GM10266 (cell line): ENCODE measurements at regions not wholly inside any gene's neighbourhood (a gene's known extent, or its start where the extent isn't known, plus 50 kb on each side); places are given as distances from the start of the nearest gene placed in this dataset.

ENCODE experiments used
- DNase-seq: peaks from one replicate; pipeline ENCODE4 v3.0.0; 2012; ENCODE audit errors: extremely low spot score
- CTCF ChIP-seq: IDR thresholded peaks from 2 replicates; pipeline ENCODE4 v1.5.1; 2012; ENCODE audit warnings: mild to moderate bottlenecking, low read depth; ENCODE audit not compliant: control insufficient read depth, insufficient read depth; ENCODE audit errors: missing control alignments

GRCh38 chr1:239587574-239588369 lies 201.4 kb downstream of the CHRM3 start:
- no peak for TF ChIP-seq CTCF
- no peak for DNase-seq

- no peak for DNase-seq
- TF ChIP-seq CTCF: no peak
These were observed 204.2 kb downstream of the CHRM3 start for GRCh38 chr1:239590556-239590955.

GRCh38 chr1:239593527-239593926 lies 207.2 kb downstream of the CHRM3 start:
- TF ChIP-seq CTCF: no peak
- no peak for DNase-seq

GRCh38 chr1:239600588-239600987 lies 214.2 kb downstream of the CHRM3 start:
- no peak for TF ChIP-seq CTCF

GRCh38 chr1:239601108-239601507 lies 214.7 kb downstream of the CHRM3 start:
- TF ChIP-seq CTCF: no peak
- no peak for DNase-seq

More at GRCh38 chr1:239600588-239600987, 214.2 kb downstream of the CHRM3 start:
- no peak for DNase-seq

- TF ChIP-seq CTCF: no peak
- no peak for DNase-seq
These were observed 217.2 kb downstream of the CHRM3 start for GRCh38 chr1:239603530-239603929.

- no peak for DNase-seq
- TF ChIP-seq CTCF: no peak
These were observed 220.6 kb downstream of the CHRM3 start for GRCh38 chr1:239606850-239607400.
